HG03135 (cell line): ENCODE measurements at regions not wholly inside any gene's neighbourhood (a gene's known extent, or its start where the extent isn't known, plus 50 kb on each side); places are given as distances from the start of the nearest gene placed in this dataset.
"Not testable (repeated sequence)": the region's sequence is repeated elsewhere in the genome, so short reads cannot be mapped to it uniquely, and the experiment has no call there.

Experiments
- ATAC-seq: cut with Tn5 transposase; IDR thresholded peaks from one replicate; pipeline ENCODE4 v1.9.1; 2021; ENCODE audit warnings: mild to moderate bottlenecking, moderate library complexity; ENCODE audit not compliant: unreplicated experiment

DNA sequence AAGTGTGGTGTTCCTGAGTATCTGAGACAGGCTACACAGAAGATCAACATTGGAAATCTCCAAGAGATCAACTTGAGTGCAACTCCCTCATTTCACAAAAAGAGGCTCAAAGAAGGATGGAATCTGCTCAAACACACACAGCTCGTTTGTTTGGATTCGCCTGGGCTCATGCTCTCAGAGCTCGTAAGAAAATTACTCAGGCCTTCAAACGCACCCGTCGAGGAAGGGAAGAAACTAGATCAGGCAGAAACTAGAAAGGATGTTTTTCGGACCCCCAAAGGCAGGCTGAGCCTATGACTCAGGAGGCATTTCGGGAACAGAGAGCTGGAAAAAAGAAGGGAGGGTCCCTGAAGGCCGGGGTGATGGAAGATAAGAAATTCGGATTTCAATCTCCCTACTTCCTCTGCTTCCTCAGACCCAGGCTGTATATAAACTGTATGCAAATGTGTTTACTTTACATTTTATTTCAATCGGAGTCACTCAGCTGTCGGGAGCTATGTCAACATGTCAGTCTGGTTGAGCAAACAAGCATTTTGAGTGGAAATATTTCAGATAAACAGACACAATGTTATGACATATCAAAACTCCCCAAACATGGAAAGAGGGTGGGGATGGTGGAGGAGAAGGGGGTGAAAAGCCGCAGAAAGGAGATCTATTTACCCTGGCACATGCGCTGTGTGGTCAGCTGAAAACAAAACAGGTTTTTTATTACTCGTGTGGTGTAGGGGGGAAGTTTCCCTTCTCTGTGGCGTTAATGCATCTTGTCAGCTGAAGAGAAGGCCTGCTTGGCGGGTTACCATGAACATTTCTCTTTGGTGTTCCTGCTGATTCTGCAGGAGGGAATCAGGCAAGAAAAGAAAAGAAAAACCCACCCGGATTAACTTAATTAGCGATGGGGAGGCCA is 129.1 kb upstream of the TBX3 start:
- ATAC-seq, result no peak

DNA sequence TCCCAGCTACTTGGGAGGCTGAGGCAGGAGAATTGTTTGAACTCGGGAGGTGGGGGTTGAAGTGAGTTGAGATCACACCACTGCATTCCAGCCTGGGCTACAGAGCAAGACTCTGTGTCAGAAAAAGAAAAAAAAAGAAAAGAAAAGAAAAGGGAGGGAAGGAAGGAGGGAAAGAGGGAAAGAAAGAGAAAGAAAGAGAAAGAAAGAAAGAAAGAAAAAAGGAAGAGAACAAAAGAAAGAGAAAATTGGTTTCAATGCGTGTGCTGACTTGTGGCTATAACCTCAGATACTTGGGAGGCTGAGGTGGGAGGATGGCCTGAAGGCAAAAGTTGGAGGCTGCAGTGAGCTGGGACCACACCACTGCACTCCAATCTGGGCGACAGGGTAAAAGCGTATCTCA is 128.4 kb upstream of the TBX3 start:
- no peak for ATAC-seq

DNA sequence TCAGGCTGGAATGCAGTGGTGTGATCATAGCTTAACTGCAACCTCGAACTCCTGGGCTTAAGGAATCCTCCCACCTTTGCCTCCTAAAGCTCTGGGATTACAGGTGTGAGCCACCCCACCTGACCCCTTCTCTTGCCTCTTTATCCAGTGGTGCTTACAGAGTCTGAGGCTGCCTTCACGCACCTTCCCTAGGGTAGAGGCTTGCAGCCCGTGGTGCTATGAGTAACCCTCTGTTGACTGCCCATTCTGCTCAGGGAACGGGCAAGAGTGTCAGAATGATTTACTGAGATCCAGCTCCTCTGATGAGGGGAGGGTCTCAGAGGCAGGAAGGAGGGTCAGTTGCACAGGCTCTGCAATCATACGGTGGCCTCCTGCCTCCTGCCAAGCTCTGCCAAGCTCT is 125.1 kb upstream of the TBX3 start:
- ATAC-seq, result no peak

DNA sequence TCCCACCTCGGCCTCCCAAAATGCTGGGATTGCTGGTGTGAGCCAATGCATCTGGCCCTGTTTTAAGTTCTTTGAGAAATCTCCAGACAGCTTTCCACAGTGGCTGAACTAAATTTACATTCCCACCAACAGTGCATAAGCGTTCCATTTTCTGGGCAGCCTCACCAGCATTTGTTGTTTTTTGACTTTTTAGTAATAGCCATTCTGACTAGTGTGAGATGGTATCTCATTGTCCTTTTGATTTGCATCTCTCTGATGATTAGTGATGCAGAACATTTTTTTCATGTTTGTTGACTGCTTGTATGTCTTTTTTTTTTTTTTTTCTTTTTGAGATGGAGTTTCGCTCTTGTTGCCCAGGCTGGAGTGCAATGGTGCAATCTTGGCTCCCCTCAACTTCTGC is 117.4 kb upstream of the TBX3 start:
- not testable (repeated sequence) for ATAC-seq

DNA sequence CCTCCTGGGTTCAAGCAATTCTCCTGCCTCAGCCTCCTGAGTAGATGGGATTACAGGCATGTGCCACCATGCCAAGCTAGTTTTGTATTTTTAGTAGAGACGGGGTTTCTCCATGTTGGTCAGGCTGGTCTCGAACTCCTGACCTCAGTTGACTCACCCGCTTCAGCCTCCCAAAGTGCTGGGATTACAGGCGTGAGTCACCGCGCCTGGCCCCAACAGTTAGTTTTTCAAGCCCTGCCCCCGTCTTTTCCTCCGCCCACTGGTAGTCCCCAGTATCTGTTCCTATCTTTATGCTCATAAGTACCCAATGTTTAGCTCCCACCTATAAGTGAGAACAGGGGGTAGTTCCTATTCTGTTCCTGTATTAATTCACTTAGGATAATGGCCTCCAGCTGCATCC is 116.6 kb upstream of the TBX3 start:
- not testable (repeated sequence) for ATAC-seq

DNA sequence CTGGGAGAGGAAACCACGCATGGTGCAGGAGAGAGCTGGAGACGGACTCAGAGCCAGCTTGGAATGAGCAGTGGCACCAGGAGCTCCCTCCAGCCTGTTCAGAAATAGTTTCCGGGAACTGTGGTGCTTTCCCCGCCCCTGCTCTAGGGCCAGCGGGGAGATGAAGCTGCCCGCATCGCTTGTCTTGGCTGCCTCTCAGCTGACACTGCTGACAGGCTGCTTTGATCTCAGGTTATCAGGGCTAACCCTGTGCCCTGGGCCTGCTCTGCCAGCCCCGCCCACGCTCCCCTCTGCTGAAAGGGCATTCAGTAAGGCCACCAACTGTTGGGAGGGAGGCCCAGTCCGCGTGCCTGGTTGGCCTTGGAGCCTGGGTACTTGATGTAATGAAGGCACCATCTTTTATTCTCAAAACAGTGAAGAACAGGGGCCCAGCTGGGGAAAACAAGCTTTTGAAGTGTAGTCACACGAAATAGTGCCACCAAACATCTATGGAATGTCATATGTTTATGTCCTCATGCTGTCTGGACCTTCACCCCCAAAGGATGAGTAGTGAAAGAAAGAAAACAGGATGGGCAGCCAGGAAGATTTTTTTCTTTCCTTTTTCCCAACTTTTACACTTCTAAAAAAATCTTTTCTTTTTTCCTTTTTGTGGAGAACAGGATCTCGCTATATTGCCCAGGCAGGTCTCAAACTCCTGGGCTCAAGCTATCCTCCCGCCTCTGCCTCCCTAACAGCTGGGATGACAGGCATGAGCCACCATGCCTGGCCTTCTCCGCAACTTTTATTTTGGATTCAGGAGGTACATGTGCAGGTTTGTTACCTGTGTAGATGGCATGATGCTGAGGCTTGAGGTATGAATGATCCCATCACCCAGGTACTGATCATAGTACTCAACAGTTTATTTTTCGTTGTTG is 115.9 kb upstream of the TBX3 start:
- ATAC-seq, result no peak

DNA sequence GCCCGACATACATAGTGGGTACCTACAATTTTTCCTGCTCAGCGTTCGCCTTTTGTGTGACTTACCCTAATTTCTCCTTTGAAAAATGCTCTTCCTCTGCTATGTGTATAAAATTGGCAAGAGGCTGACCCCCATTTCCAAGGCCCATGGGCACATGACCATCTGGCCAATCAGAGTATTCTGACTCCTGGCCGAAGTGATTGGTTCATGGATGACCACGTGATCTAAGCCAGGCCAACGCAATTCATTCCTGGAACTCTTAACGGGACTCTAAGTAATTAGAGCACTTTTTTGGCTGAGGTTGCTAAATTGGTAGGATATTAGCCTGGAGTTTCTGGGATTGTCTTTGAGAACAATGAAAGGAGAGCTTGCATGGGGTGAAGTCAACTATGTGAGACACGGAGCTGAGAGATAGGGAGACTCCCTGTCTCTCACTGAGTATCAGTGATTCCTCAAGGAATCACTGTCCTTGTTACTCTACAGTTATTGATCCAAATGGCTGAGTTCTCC is 110.1 kb upstream of the TBX3 start:
- ATAC-seq, result no peak

DNA sequence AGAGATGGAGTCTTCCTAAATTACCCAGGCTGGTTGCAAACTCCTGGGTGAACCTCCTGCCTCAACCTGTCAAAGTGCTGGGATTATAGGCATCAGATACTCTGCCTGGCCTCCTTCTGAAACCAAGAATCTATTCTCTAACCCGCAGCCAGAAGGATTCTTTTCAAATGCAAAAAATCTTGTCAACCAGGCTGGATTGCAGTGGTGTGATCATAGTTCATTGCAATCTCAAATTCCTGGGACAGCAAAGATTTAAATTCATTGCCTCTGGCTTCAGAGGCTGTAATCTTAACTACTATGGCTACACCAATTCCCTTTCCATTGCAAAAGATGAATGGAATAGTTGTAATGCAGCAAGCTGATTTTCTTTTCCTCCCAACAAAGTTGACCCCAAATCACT is 106.3 kb upstream of the TBX3 start:
- ATAC-seq, result no peak

DNA sequence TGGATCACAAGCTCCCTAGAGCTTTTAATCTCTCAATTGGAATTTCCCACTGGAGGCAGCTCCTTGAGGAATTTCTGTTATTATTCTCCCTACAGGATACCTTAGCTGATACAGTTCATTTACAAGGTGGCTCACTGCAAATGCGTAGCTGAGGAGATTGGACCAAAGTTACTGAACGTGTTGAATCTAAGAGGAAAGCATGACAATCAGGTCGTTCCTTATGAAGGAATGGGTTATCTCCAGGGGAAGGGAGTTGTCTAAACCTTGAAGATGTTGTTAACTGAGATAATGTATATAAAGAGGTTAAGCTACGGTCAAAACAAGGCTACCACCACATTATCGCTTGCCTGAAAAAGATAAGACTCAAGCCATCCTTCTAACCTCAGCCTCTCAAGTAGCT is 105.8 kb upstream of the TBX3 start:
- ATAC-seq, result no peak

DNA sequence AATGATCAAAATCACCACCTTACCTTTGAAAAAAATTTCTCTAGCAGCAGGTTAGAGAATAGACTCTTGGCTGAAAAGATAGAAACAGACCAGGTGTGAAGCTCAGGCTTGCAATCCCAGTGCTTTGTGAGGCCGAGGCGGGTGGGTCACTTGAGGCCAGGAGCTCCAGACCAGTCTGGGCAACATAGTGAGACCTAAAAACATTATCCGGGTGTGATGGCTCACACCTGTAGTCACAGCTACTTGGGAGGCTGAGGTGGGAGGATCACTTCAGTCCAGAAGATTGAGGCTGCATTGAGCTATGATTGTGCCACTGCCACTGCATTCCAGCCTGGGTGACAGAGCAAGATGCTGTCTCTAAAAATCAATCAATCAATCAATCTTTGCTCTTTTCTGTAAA is 105.3 kb upstream of the TBX3 start:
- no peak for ATAC-seq

DNA sequence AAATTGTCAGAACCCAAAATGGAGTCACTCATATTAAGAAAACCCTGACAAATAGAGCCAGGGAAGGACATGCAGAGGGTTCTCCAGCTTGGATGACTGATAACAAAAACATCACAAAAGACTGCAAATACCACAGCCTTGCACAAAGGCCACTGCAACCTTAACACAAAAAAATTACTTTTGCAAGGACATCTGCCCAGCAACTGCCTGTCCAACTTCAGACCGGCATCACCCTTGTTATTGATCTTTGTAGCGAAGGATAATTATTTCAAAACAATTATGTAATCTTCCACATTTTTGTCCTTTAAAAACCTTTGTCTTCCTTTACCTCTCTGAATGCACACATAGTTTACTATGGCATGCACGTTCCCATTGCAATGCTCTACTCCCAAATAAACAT is 100.6 kb upstream of the TBX3 start:
- ATAC-seq, result no peak

DNA sequence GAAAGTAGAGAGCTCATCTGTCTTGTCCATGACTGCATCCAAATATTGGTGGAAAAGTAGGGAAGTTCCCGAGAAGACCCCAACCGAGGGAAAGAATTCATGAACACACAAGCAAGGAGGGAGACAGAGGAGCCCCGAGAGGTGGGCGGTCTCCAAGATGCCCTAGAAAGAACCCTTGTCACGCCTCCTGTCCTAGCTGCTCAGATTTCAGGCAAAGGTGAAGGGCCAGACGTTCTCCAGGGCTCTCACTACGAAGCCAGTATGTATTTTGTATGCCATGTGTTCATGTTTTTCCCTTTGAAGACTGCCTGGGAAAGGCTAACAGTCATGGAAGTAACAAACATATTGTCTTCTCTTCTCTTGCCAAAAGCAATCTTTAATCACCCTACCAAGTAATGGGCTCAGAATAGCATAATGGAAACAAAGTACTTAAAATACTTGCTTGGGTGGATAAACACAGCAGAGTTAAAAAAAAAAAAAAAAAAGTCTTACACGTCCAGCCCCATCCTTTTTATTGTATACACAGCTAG is 99.2 kb upstream of the TBX3 start:
- no peak for ATAC-seq

DNA sequence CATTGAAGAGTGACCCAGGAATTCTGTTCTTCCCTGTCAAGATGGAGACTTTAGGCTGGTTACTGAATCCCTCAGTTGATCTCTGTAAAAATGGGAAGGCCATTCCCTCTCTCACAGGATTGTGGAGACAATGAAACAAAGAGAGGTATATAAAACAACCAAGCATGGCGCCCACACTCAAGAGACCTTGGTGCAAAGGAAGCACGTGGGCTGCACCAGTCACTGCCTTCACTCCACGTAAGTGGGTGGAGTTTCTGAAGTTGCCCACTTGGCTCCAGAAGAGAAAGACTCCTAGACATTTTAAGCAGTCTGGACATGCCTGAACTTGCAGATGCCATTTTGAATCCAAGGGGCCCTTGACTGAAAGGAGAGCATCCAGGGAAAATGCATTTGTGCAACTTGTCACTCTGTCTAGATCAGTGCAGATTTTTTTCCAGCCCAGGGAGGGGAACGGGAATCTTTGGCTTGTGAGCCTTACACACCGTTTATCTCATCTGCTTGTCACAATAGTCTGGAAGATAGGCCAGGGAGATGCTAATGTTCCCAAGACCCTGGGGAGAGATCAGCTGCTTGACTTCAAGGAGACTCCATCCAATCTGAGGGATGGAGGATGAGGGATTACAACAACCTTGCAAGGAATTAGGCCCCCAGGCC is 96.9 kb upstream of the TBX3 start:
- no peak for ATAC-seq

DNA sequence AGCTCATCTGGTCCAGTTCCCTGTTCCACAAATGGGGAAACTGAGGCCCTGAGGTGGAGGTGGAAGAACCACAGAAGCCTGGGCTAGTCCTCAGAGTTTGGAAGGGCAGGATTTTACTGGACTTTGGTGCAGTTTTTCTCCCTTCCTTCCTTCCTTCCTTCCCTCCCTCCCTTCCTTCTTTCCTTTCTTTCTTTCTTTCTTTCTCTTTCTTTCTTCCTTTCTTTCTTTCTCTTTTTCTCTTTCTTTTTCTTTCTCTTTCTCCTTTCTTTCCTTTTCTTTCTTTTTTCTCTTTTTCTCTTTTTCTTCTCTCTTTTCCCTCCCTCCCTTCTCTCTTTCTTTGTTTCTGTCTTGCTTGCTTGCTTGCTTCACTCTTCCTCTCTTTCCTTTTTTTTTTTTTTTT is 95.7 kb upstream of the TBX3 start:
- ATAC-seq, result no peak

DNA sequence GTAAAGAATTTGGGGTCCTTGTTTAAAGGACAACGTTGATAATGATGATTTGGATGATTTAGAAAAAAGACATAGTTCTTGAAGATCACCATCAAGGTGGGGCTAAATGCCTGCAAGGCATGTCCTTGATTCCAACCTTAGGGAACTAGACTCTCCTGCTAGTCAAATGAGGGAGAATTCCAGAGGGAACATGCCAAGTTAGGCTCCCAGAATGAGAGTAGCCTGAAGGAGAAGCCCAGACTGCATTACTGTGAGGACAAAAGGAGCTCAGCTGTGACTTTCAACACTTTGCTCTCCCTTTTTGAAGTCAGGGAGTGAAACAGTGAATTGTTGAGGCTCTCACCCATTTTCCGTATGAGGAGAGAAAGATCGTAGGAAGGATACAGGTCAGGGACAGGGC is 95.2 kb upstream of the TBX3 start:
- ATAC-seq, result no peak

DNA sequence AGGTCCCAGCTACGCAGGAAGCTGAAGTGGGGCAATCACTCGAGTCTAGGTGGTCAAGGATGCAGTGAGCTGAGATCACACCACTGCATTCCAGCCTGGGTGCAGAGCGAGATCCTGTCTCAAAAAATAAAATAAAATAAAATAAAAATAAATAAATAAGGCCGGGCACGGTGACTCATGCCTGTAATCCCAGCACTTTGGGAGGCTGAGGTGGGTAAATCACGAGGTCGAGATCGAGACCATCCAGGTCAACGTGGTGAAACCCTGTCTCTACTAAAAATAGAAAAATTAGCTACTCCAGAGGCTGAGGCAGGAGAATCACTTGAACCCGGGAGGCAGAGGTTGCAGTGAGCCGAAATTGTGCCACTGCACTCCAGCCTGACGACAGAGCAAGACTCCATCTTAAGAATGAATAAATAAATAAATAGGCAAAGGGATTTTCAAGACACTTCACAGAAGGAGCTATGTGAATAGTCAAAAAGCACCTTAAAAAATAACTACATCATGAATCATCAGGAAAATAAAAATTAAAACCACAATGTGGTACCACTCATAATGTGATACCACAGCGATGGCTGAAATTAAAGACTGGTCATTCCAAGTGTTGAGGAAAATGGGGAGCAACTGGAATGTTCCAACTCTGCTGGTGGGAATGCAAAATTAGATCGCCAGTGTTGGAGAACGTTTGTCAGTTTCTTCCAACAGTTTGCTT is 92.9 kb upstream of the TBX3 start:
- no peak for ATAC-seq

DNA sequence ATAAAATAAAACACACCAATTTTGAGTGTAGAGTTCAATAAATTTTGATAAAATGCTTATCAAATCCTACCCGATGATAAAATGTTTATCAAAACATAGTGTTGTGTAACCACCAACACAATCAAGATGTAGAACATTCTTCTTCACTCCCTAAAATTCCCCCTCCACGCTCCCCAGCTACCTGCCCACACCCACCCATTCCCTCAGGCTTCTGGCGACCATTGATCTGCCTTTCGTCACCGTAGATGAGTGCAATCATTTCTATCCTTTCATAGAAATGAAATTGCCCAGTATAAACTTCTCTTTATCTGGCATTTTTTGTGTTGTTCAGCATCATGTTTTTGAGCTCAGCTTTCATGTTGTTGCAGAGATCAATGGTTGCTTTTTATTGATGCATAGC is 90.7 kb upstream of the TBX3 start:
- ATAC-seq, result no peak

DNA sequence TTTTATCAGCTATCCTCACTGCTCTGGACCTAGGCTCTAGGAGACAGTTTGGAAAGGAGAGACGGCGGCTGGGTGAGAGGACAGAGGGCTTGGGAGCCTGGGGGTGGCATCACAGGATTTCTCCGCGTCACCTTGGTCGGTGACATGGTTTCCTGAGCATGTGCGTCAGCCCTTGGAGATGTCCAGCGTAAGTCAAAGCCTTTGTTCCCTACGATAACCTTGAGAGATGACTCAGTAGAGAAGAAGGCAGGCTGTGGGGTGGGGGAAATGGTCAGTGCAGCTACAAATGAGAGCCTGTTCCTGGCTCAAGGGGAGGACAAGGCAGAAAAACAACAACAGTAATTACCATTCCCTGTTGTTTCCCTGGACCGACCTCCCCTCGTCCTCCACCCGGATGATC is 90.2 kb upstream of the TBX3 start:
- no peak for ATAC-seq

DNA sequence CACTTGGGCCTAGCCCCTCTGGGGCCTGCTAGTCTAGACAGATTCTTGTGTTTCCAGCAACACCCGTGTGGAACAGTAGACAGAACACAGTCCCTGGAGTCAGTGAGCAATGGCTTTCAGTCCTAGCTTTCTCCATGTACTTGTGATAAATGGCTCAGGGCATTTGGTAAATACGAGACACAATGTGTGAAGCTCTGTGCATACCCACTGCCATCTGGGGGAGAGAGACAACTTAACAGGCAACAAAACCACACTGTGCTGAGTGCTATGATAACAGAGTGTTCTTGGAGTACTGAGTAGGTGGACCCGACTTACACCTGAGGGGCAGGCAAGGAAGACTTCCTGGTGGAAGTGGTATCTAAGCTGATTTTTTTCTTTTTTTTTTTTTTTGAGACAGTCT is 86.3 kb upstream of the TBX3 start:
- no peak for ATAC-seq

DNA sequence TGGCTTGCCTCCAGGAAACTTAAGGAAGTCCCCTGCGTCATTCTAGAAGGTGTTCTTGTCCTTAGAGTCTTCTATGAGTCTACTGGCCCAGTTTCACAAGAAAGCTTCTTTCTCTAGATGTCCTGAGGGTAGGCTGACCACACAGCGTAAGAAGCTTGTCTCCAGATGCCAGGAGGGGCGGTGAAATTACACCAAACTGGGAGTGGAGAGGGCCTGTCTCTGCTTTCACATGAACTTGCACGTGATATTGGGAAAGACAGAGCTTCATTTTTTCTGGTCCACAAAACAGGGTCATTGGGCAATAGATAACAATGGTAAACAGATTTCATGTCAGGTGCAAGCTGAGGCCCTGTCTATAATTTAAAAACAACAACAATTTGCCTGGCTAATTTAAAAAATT is 85.7 kb upstream of the TBX3 start:
- no peak for ATAC-seq
